Lower leg skin (tissue), 3 donors: ENCODE measurements at regions not wholly inside any gene's neighbourhood (a gene's known extent, or its start where the extent isn't known, plus 50 kb on each side); places are given as distances from the start of the nearest gene placed in this dataset.

ENCODE experiments used
- POLR2A ChIP-seq, 2 donors: fragments of 450-650 bp; IDR thresholded peaks; one replicate each; pipeline ENCODE4 v1.6.1; 2016 to 2017; ENCODE audit warnings: antibody characterized with exemption in 2 of 2, mild to moderate bottlenecking in 1 of 2, moderate library complexity in 1 of 2
- TF ChIP-seq, protein P1 (sequence below), 3 donors: fragments of 450-650 bp; IDR thresholded peaks; one replicate each; pipeline ENCODE4 v1.5.1; 2016; ENCODE audit warnings: antibody characterized with exemption in 3 of 3, mild to moderate bottlenecking in 3 of 3, moderate library complexity in 2 of 3

DNA sequence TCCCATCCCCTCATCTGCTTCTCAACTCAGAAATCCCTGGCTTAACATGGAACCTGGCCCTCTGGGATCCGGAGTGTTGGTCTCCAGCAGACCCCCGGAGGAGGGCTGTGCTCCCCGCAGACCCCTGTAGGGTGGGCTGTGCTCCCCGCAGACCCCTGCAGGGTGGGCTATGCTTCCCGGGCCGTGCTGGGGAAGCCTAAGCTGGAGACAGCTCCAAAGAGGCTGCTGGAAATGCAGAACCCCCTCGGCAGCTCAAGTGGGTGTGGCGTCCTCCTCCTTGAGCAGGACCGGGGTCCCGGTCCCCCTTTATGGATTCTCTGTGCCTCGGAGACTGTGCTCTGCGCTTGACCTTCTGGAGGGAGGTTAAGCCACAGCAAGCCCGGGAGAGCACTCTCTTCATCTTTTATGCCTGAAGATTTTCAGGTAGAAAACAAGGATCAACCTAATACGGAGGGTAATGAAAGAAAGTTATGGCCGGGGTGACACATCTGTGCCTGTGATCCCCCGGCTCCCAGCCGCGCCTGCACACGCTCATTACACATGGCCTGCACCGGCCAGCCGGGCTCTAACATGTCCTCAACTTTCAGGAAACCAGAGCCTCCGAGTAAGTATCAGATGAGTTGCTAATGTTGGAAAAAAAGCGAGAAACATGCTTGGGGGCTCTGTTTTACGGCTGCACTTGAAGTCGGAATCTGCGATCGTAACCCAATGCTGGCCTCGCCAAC is 87.7 kb upstream of the ACTRT2 start:
- TF ChIP-seq, protein P1, sequence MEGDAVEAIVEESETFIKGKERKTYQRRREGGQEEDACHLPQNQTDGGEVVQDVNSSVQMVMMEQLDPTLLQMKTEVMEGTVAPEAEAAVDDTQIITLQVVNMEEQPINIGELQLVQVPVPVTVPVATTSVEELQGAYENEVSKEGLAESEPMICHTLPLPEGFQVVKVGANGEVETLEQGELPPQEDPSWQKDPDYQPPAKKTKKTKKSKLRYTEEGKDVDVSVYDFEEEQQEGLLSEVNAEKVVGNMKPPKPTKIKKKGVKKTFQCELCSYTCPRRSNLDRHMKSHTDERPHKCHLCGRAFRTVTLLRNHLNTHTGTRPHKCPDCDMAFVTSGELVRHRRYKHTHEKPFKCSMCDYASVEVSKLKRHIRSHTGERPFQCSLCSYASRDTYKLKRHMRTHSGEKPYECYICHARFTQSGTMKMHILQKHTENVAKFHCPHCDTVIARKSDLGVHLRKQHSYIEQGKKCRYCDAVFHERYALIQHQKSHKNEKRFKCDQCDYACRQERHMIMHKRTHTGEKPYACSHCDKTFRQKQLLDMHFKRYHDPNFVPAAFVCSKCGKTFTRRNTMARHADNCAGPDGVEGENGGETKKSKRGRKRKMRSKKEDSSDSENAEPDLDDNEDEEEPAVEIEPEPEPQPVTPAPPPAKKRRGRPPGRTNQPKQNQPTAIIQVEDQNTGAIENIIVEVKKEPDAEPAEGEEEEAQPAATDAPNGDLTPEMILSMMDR (IDR thresholded peaks at IDR 0.05) = no peak
- TF ChIP-seq POLR2A (IDR thresholded peaks at IDR 0.05) = no peak
